ENCODE measurements at regions not wholly inside any gene's neighbourhood (a gene's known extent, or its start where the extent isn't known, plus 50 kb on each side); places are given as distances from the start of the nearest gene placed in this dataset.

GRCh38 chr14:97850466-97850865 lies 1053.3 kb downstream of the VRK1 start:
- Histone ChIP-seq H3K36me3 (no peaks in the 10 kb centered on the region), H3K27me3 (peaks cover 8% of the 10 kb centered on the region), H3K4me3 (no peak overlapping the region), H3K4me1 (no peaks in the 10 kb centered on the region), H3K27ac (no peak overlapping the region), H3K9me3 (no peaks in the 10 kb centered on the region)
- WGBS, 2 donors (ENCODE audit: low coverage in 1 of 2) = 23 to 44% methylated on average over 2 of the region's 2 CpGs
- no peak for TF ChIP-seq EP300 (IDR thresholded peaks at IDR 0.05)
- no peak for TF ChIP-seq POLR2AphosphoS5 (IDR thresholded peaks at IDR 0.05)
- TF ChIP-seq POLR2A (IDR thresholded peaks at IDR 0.05) = no peak
- no peak for TF ChIP-seq CTCF (IDR thresholded peaks at IDR 0.05)
- ATAC-seq = no peak

- Histone ChIP-seq H3K27ac (no peak overlapping the region), H3K9me3 (no peaks in the 10 kb centered on the region), H3K4me3 (no peak overlapping the region), H3K4me1 (no peaks in the 10 kb centered on the region), H3K36me3 (no peaks in the 10 kb centered on the region), H3K27me3 (peaks cover 9% of the 10 kb centered on the region)
- no peak for ATAC-seq
- WGBS, 2 donors (ENCODE audit: low coverage in 1 of 2) = 76 to 88% methylated on average over 4 to 5 of the region's 6 CpGs
- TF ChIP-seq EP300 (IDR thresholded peaks at IDR 0.05) = no peak
- no peak for TF ChIP-seq CTCF (IDR thresholded peaks at IDR 0.05)
- no peak for TF ChIP-seq POLR2AphosphoS5 (IDR thresholded peaks at IDR 0.05)
- TF ChIP-seq POLR2A (IDR thresholded peaks at IDR 0.05) = no peak
Measured at GRCh38 chr14:97850886-97851285, 1053.7 kb downstream of the VRK1 start.

GRCh38 chr14:97851428-97851995 lies 1054.3 kb downstream of the VRK1 start:
- Histone ChIP-seq H3K9me3 (no peaks in the 10 kb centered on the region), H3K36me3 (no peaks in the 10 kb centered on the region), H3K4me3 (no peak overlapping the region), H3K27me3 (peaks cover 15% of the 10 kb centered on the region), H3K27ac (no peak overlapping the region), H3K4me1 (no peaks in the 10 kb centered on the region)
- no peak for ATAC-seq
- TF ChIP-seq POLR2A (IDR thresholded peaks at IDR 0.05) (no peak), POLR2AphosphoS5 (IDR thresholded peaks at IDR 0.05) (no peak), EP300 (IDR thresholded peaks at IDR 0.05) (no peak), CTCF (IDR thresholded peaks at IDR 0.05) (no peak)
- 69% methylated on average over 10 of the region's 15 CpGs; no CpG with 5 or more reads in 1 of the 2 donors for WGBS, 2 donors (ENCODE audit: low coverage in 1 of 2)

DNA sequence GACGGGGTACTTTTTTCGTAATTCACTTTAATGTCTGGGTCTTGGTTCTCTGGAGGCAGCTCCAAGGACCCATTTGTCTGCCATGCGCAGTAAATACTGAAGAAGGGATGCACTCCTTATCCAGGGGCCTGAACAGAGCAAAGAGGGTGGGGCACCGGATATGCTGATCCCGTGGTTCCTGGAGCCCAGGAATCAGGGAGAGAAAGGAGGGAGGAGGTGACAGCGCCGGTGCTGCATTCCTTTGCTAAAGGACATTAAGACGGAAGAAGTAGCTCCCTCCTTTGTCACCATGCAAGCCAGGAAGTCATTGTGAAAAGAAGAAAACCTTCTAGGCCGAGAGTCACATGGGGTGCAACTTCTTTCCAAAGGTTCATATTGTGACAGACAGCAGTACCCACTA lies 1057.7 kb downstream of the VRK1 start:
- Histone ChIP-seq H3K27me3 (peaks cover 21% of the 10 kb centered on the region), H3K4me1 (no peaks in the 10 kb centered on the region), H3K9me3 (no peaks in the 10 kb centered on the region), H3K4me3 (no peak overlapping the region), H3K27ac (no peak overlapping the region), H3K36me3 (no peaks in the 10 kb centered on the region)
- WGBS, 2 donors (ENCODE audit: low coverage in 1 of 2) = 60 to 85% methylated on average over 2 to 8 of the region's 9 CpGs
- TF ChIP-seq EP300 (IDR thresholded peaks at IDR 0.05) (no peak), CTCF (IDR thresholded peaks at IDR 0.05) (no peak), POLR2AphosphoS5 (IDR thresholded peaks at IDR 0.05) (no peak), POLR2A (IDR thresholded peaks at IDR 0.05) (no peak)
- ATAC-seq = no peak

DNA sequence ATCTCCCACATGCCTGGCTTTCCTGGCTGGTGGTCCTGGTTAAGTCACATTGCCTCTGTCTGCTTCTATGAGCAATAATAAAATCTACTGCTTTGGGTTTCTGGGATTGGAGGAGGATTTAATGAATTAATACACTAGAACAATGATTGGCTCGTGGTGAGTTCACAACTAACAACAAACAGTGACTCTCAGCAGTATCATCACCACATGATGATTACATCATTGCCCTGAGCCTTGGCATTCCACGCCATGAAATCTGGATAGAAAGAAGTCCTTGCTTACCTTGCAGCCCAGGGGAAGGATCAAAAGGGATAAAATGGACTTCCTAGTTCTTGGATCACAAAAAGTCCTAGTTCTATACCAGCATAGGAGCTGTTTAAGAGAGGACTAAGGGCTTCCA lies 1069.0 kb downstream of the VRK1 start:
- WGBS, 2 donors (ENCODE audit: low coverage in 1 of 2) = 37 to 45% methylated on average over 2 of the region's 2 CpGs
- no peaks in the 10 kb centered on the region for H3K9me3 ChIP-seq
- TF ChIP-seq POLR2AphosphoS5 (IDR thresholded peaks at IDR 0.05) (no peak), CTCF (IDR thresholded peaks at IDR 0.05) (no peak), EP300 (IDR thresholded peaks at IDR 0.05) (no peak), POLR2A (IDR thresholded peaks at IDR 0.05) (no peak)

More for the DNA sequence above, 1069.0 kb downstream of the VRK1 start:
- H3K27me3 ChIP-seq = no peaks in the 10 kb centered on the region
- H3K36me3 ChIP-seq = no peaks in the 10 kb centered on the region
- no peak overlapping the region for H3K27ac ChIP-seq
- no peaks in the 10 kb centered on the region for H3K4me1 ChIP-seq
- no peak for ATAC-seq
- H3K4me3 ChIP-seq = no peak overlapping the region
